ENCODE measurements at regions not wholly inside any gene's neighbourhood (a gene's known extent, or its start where the extent isn't known, plus 50 kb on each side); places are given as distances from the start of the nearest gene placed in this dataset.

DNA sequence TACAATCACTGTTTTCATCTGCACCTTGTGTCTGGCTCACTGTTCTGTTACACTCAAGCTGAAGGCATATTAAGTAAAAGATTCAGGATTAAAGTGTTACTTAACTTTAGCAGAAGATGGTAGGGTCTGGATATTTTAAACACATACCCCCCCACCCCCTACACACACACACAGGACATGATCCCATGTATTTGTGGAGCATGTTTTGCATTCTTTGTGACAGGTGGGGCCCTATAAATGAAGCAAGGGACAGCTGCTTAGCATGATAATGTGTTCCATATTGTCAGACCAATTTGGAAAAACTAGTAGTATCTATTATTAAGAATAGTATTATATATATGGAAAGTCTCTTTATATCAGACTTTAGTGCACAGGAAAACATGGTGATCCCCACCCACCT lies 335.2 kb upstream of the TNP1 start:
- ATAC-seq: no peak
- Mint-ChIP-seq H3K4me1 (ENCODE audit: low read depth in 2 of 2) (no peaks in the 10 kb centered on the region), H3K9me3 (no peaks in the 10 kb centered on the region), H3K27me3 (peaks cover 18 to 36% of the 10 kb centered on the region in 2 donors), H3K36me3 (peaks cover 6% of the 10 kb centered on the region), H3K27ac (no peak overlapping the region), H3K4me3 (no peak overlapping the region)
- no peak for DNase-seq (ENCODE audit: low spot score)

DNA sequence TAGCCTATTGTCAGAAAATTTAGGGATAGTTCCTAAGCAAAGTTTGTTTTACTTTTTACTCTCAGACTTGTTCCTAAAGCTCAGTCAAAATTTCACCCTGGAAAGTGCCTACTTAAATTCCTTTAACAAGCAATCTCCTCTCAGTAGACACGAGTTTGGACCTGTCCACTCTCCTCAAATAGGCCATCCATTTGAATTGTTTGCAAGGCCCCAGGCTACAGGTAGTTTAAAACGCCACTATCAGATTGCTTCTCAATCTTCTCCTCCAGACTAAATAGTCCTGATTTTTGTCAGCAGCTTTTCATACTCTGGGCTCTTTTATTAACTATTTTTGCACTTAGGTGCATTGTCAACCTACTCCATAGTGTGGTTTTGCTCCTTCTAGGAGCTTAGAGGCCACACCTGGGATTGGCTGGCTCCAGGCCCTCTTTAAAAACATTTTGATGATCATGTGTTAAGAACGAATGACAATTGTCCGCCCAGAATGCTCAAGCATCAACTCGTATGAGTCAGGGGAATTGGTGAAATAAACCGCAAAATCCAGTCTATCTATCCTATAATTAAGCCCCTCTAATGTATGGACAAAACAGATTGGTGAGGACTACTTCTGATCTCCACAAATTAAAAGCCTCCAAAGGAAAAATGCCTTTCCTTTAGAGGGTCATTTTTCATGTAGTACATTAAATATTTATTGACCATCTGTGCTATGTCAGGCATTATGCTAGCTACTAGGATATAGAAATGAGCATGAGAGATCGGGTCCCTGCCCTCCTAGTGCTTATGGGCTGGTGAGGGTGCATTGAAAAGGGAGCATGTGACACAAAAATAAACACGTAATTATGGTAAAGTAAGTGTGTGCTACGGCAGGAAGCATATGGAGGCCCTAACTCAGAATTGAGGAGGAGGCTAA lies 333.8 kb upstream of the TNP1 start:
- peaks cover 18 to 24% of the 10 kb centered on the region in 2 donors for H3K27me3 Mint-ChIP-seq
- no peaks in the 10 kb centered on the region for H3K9me3 Mint-ChIP-seq
- ATAC-seq (no peak), DNase-seq (ENCODE audit: low spot score) (no peak)
- no peak overlapping the region for H3K4me3 Mint-ChIP-seq
- peaks cover 6% of the 10 kb centered on the region for H3K36me3 Mint-ChIP-seq
- no peaks in the 10 kb centered on the region for H3K4me1 Mint-ChIP-seq (ENCODE audit: low read depth in 2 of 2)
- peak overlapping the region in 1 of 2 donors; percentile 4 for H3K27ac Mint-ChIP-seq

DNA sequence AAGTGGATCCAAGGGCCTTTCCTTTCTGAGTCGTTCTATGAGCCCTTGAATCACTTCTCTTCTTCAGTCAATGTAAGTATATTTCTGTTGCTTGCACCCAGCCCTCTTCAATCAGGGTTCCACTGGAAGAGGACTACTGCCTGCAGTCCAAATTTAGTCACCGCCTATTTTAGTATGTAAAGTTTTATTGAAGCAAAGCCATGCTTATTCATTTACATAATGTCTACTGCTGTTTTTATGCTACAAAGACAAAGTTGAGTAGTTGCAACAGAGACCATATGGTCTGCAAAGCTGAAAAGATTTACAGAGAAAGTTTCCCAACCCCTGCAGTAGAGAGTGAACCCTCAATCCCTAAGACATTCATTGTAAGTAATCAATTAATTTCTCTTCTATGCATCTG lies 332.5 kb upstream of the TNP1 start:
- H3K27ac Mint-ChIP-seq: no peak overlapping the region
- ATAC-seq (no peak), DNase-seq (ENCODE audit: low spot score) (no peak)
- no peak overlapping the region for H3K4me3 Mint-ChIP-seq
- no peaks in the 10 kb centered on the region for H3K4me1 Mint-ChIP-seq (ENCODE audit: low read depth in 2 of 2)
- peaks cover 18 to 30% of the 10 kb centered on the region in 2 donors for H3K27me3 Mint-ChIP-seq
- no peaks in the 10 kb centered on the region for H3K9me3 Mint-ChIP-seq
- peaks cover 6% of the 10 kb centered on the region for H3K36me3 Mint-ChIP-seq

DNA sequence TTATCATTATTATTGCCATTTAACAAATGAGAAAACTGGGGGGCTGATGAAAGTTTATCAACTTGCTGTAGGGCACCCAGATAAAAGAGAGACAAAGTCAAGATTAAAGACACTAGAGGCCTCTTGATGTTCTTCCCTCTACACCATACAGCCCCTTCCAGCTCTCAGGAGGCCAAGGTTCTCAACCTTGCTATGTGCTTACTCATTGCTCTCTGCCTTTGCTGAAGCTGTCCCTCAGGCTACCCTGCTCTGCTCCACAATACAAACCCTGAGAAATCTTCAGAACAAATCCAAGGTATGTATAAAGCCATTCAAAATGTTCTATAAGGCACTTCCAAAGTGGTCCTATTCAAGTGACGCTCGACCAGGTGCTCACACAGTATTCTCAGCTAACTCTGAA lies 329.9 kb upstream of the TNP1 start:
- H3K36me3 Mint-ChIP-seq: no peaks in the 10 kb centered on the region
- no peak overlapping the region for H3K4me3 Mint-ChIP-seq
- DNase-seq (ENCODE audit: low spot score): no peak
- no peak overlapping the region for H3K27ac Mint-ChIP-seq
- ATAC-seq: no peak
- no peaks in the 10 kb centered on the region for H3K4me1 Mint-ChIP-seq (ENCODE audit: low read depth in 2 of 2)
- H3K27me3 Mint-ChIP-seq: peaks cover 13 to 23% of the 10 kb centered on the region in 2 donors
- H3K9me3 Mint-ChIP-seq: no peaks in the 10 kb centered on the region

DNA sequence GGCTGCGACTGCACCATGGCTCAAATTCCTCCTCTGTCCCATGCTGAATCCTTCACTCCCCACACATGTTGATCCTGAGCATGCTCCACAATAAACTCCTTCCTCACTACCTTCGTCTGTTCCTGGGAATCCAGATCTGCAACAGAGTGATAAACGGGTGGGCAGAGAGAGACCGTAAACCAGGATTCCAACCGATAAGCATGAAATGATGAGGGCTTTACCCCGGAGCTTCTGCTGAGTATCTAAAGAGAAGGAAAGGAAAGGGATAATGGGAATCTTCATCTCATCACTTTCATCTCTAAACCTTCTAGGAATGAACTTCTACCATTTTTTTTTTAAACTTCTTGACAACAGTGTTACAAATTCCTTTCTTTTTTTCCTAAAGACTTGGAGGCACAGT lies 329.3 kb upstream of the TNP1 start:
- Mint-ChIP-seq H3K4me3 (no peak overlapping the region), H3K4me1 (ENCODE audit: low read depth in 2 of 2) (no peaks in the 10 kb centered on the region)
- no peak for ATAC-seq

DNA sequence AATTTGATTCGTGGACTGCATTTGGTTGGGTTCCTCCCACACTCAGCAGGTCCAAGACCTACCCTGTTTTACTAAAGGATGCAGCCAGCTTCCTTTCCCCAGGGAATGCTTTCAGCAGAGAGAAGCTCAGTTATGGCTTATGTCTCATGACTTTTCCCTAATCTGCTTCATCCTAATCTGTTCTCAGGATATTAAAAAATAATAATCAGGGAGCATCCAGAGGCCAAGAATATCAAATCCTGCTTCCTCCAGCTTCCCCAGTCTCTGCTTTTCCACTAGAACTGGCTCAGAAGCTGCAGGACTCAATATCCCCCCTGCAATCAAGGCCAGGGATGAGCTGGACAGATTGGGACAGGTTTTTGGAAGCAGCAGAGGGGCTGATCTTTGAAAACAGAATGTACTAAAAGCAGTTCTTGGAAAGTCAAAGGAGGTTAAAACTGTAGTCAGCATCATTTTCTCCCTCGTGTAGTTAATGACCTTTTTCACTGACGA lies 326.9 kb upstream of the TNP1 start:
- ATAC-seq (no peak), DNase-seq (ENCODE audit: low spot score) (no peak)
- H3K27me3 Mint-ChIP-seq: peaks cover 8 to 9% of the 10 kb centered on the region in 2 donors
- H3K27ac Mint-ChIP-seq: no peak overlapping the region
- H3K36me3 Mint-ChIP-seq: no peaks in the 10 kb centered on the region
- no peak overlapping the region for H3K4me3 Mint-ChIP-seq
- H3K9me3 Mint-ChIP-seq: no peaks in the 10 kb centered on the region
- no peaks in the 10 kb centered on the region for H3K4me1 Mint-ChIP-seq (ENCODE audit: low read depth in 2 of 2)

More for the DNA sequence above, 329.3 kb upstream of the TNP1 start:
- no peak for DNase-seq (ENCODE audit: low spot score)
- Mint-ChIP-seq H3K9me3 (no peaks in the 10 kb centered on the region), H3K27me3 (peaks cover 12 to 23% of the 10 kb centered on the region in 2 donors), H3K36me3 (no peaks in the 10 kb centered on the region), H3K27ac (no peak overlapping the region)

DNA sequence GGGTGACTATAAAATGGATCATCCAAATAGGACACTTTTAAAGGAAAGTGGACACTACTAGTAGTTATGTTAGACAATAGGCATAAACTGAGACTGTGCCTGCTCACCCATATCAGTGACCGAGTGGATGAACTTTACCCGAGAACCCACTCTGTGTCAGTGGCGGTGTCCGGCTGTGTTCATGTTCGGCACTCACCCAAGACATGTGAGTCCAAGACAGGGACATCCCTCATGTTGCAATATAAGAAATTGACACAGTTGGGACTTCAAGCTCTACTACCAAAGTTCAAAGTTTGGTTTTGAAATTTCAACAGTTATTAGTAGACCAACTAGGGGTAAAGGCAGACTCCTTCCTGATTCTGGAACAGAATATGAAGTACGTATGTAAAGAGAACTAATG lies 326.3 kb upstream of the TNP1 start:
- Mint-ChIP-seq H3K9me3 (no peaks in the 10 kb centered on the region), H3K27ac (no peak overlapping the region), H3K36me3 (no peaks in the 10 kb centered on the region), H3K4me1 (ENCODE audit: low read depth in 2 of 2) (no peaks in the 10 kb centered on the region), H3K4me3 (no peak overlapping the region), H3K27me3 (peaks cover 5 to 9% of the 10 kb centered on the region in 2 donors)
- ATAC-seq (no peak), DNase-seq (ENCODE audit: low spot score) (no peak)

DNA sequence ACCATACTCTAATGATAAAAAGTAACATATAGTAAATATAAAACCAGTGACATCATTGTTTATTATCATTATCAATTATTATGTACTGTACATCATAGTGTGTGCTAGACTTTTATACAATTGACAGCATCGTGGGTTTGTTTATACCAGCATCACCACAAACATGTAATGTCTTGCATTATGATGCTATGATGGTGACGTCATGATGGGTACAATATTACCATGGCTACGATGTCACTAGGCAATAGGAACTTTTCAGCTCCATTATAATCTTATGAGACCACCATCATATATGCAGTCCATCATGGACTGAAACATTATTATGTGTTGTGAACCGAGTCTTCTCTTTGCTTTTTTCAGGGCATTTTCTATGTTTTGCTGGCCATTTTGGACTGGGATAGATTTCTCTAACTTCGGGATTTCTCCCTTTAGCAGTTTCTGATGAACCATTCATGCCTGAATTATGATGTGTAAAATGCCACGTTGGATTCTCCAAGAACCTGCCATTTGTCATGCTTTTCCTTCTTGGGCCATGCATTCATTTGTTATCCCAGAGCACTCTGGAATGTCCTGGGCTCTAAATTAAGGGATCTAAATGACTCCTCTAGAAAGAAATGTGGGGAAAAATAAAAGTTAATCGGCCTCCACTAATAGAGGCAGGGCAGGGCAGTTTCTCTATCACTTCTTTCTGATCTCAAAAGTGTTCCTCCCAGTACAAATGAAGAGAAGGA lies 325.6 kb upstream of the TNP1 start:
- H3K27ac Mint-ChIP-seq: no peak overlapping the region
- DNase-seq (ENCODE audit: low spot score) (no peak), ATAC-seq (no peak)
- peaks cover 4 to 9% of the 10 kb centered on the region in 2 donors for H3K27me3 Mint-ChIP-seq
- no peaks in the 10 kb centered on the region for H3K36me3 Mint-ChIP-seq
- no peaks in the 10 kb centered on the region for H3K9me3 Mint-ChIP-seq
- H3K4me3 Mint-ChIP-seq: no peak overlapping the region
- no peaks in the 10 kb centered on the region for H3K4me1 Mint-ChIP-seq (ENCODE audit: low read depth in 2 of 2)

DNA sequence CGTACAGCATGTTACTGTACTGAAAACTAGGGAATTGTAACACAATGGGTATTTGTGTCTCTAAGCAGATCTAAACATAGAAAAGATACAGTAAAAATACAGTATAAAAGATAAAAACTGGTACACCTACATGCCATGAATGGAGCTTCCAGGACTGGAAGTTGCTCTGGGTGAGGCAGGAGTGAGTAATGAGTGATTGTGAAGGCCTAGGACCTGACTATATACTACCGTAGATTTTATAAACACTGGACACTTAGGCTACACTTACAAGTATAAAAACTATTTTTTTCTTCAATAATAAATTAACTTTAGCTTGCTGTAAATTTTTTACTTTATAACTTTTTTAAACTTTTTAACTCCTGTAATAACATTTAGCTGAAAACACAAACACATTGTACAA lies 324.4 kb upstream of the TNP1 start:
- H3K27ac Mint-ChIP-seq: no peak overlapping the region

DNA sequence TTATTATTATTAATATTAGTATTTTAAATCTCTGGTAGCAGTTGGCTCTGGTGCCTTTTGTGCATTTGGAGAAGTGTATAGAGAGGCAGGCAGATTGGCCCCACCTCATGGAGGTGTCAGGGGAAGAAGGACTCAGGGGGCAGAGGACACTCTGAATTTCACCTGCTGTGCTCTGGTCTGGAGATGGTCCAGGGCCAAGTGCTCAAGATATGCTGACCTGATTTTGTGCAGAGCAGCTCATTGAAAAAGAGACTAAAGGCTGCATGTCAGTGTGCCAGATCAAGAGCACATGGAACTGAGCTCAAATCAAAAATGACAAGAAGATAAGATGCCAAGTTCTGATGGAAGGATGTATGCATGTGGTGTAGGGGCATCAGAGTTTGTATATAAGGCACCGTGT lies 323.6 kb upstream of the TNP1 start:
- DNase-seq (ENCODE audit: low spot score): no peak
- Mint-ChIP-seq H3K27ac (no peak overlapping the region), H3K9me3 (no peaks in the 10 kb centered on the region), H3K4me3 (no peak overlapping the region), H3K36me3 (no peaks in the 10 kb centered on the region), H3K4me1 (ENCODE audit: low read depth in 2 of 2) (no peaks in the 10 kb centered on the region), H3K27me3 (peaks cover 4 to 9% of the 10 kb centered on the region in 2 donors)
- no peak for ATAC-seq

More for the DNA sequence above, 324.4 kb upstream of the TNP1 start:
- H3K9me3 Mint-ChIP-seq: no peaks in the 10 kb centered on the region
- no peak for DNase-seq (ENCODE audit: low spot score)
- no peaks in the 10 kb centered on the region for H3K4me1 Mint-ChIP-seq (ENCODE audit: low read depth in 2 of 2)
- no peak overlapping the region for H3K4me3 Mint-ChIP-seq
- H3K36me3 Mint-ChIP-seq: no peaks in the 10 kb centered on the region
- ATAC-seq: no peak
- H3K27me3 Mint-ChIP-seq: peaks cover 4 to 9% of the 10 kb centered on the region in 2 donors

DNA sequence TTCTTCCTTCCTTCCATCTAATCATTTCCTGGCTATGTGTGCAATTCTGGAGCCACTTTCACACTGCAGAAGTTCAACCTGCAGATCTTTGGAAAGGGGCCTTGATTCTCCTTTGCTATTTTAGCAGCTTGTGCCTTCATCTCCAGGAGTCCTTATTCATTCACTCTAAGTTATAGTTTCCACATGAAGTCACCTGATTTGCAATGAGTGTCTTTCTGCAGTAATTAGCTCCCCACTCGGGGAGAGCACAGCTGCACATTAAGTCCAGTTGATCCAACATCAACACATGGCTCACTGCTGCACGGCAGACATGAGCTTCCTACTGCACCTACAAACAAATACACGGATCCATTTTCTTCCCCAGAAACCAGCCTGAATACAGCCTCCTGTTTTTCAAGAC lies 323.1 kb upstream of the TNP1 start:
- Mint-ChIP-seq H3K36me3 (no peaks in the 10 kb centered on the region), H3K9me3 (no peaks in the 10 kb centered on the region), H3K4me3 (no peak overlapping the region), H3K27ac (no peak overlapping the region), H3K4me1 (ENCODE audit: low read depth in 2 of 2) (no peaks in the 10 kb centered on the region), H3K27me3 (peaks cover 4 to 9% of the 10 kb centered on the region in 2 donors)
- ATAC-seq: no peak
- DNase-seq (ENCODE audit: low spot score): no peak

DNA sequence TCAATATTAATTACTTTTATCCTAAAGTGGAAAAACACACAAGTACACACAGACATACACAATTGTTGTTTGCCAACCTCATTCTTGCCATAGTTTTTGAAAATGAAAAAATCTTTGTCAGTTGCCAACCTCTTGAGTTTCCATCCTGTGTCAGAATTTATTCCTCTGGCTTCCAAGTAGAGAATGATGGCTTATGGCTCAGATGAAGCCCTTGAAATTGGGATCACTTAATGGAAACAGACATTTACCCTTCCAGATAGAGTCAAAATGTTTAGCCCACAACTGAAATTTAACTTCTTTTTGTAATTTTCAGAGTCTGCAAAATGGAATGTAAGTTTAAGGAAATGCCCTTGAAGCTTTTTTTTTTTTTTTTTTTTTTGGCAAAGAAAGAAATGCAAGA lies 321.6 kb upstream of the TNP1 start:
- Mint-ChIP-seq H3K4me1 (ENCODE audit: low read depth in 2 of 2) (no peaks in the 10 kb centered on the region), H3K27ac (no peak overlapping the region), H3K27me3 (peaks cover 0 to 4% of the 10 kb centered on the region in 2 donors), H3K36me3 (no peaks in the 10 kb centered on the region), H3K4me3 (no peak overlapping the region), H3K9me3 (no peaks in the 10 kb centered on the region)
- DNase-seq (ENCODE audit: low spot score): no peak
- no peak for ATAC-seq

DNA sequence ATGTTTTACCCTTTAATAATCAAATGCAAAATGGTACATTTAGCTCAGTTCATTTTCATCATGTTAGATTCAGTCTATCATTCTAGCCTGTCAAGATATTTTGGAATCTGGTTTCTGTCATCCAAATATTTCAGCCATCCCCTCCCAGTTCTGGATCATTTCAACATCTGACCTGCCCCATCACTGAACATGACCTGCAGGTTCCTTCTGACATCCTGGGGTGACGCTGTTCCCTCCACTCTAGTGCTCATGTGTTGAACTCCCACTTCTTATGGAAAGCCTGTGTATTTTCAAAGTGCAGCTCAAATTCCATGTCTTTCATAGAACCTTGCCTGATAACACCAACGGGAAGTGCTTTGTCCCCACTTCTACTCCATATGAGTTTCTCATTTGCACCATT lies 320.0 kb upstream of the TNP1 start:
- no peak overlapping the region for H3K27ac Mint-ChIP-seq
- no peaks in the 10 kb centered on the region for H3K9me3 Mint-ChIP-seq
- peaks cover 0 to 6% of the 10 kb centered on the region in 2 donors for H3K27me3 Mint-ChIP-seq
- ATAC-seq: no peak
- no peak for DNase-seq (ENCODE audit: low spot score)
- no peak overlapping the region for H3K4me3 Mint-ChIP-seq
- no peaks in the 10 kb centered on the region for H3K36me3 Mint-ChIP-seq
- H3K4me1 Mint-ChIP-seq (ENCODE audit: low read depth in 2 of 2): no peaks in the 10 kb centered on the region

DNA sequence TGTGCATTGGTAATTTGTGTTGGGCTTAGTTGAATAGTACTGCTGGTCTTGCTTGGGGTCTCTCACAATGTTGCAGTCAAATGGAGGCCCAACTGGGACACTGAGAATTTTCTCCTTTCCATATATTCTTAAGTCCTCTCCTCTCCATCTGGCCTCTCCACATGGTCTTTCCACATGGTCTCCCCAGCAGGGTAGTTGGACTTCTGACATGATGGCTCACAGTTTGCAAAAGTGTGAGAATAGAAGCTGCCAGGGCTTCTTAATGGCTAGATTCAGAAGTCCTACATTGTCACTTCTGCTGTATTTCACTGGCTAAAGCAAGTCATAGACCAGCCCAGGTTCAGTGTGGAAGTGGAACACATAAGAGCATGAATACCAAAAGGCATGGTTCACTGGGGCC lies 318.5 kb upstream of the TNP1 start:
- H3K36me3 Mint-ChIP-seq: no peaks in the 10 kb centered on the region
- peaks cover 0 to 11% of the 10 kb centered on the region in 2 donors for H3K27me3 Mint-ChIP-seq

More for the DNA sequence above, 318.5 kb upstream of the TNP1 start:
- Mint-ChIP-seq H3K27ac (no peak overlapping the region), H3K4me3 (no peak overlapping the region), H3K9me3 (no peaks in the 10 kb centered on the region), H3K4me1 (ENCODE audit: low read depth in 2 of 2) (no peaks in the 10 kb centered on the region)
- ATAC-seq (no peak), DNase-seq (ENCODE audit: low spot score) (no peak)
